GM21367 (cell line): ENCODE measurements at regions not wholly inside any gene's neighbourhood (a gene's known extent, or its start where the extent isn't known, plus 50 kb on each side); places are given as distances from the start of the nearest gene placed in this dataset.
"Not testable (repeated sequence)": the region's sequence is repeated elsewhere in the genome, so short reads cannot be mapped to it uniquely, and the experiment has no call there.

Source experiments
- ATAC-seq: cut with Tn5 transposase; IDR thresholded peaks from one replicate; pipeline ENCODE4 v1.9.1; 2021; ENCODE audit not compliant: unreplicated experiment

- ATAC-seq = not testable (repeated sequence)
Observed at GRCh38 chr3:48101301-48101650, 85.1 kb upstream of the MAP4 start.

DNA sequence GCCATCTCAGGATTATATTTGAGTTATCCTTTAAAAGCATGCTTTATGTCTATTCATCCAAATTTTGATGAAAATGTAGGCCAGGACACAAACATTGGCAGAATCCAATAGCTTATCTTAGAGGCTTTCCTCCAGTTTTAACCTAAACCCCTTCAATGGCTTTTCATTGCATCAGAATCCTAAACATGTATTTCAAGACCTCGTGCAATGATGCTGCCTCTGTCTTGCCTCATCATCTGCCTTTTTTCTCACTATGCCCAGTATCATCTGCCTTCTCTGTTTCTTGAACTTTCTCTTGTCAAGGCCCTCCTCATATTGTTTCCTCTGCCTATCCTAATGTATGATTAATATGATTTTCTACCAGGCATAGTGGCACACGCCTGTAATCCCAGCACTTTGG is 76.1 kb upstream of the MAP4 start:
- no peak for ATAC-seq

DNA sequence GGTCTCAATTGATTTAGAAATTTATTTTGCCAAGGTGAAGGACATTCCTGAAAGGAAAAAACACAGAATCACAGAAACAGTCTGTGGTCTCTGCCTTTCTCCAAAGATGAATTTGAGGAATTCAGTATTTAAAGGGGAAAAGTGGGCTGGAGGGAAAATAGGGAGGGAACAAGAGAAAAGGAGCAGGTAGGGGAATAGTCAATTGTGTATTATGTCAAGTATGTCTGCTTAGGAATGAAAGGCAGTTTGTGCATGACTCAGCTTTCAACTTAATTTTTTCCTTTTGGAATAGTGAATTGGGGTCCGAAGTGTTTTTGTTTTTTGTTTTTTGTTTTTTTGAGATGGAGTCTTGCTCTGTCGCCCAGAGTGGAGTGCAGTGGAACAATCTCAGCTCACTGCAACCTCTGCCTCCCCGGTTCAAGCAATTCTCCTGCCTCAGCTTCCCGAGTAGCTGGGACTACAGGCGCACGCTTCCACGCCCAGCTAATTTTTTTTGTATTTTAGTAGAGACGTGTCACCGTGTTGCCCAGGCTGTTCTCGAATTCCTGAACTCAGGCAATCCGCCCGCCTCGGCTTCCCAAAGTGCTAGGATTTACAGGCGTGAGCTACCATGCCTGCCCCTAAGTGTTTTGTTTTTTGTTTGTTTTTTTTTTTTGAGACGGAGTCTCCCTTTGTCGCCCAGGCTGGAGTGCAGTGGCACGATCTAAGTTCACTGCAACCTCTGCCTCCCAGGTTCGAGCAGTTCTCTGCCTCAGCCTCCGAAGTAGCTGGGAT is 74.1 kb upstream of the MAP4 start:
- ATAC-seq = no peak

DNA sequence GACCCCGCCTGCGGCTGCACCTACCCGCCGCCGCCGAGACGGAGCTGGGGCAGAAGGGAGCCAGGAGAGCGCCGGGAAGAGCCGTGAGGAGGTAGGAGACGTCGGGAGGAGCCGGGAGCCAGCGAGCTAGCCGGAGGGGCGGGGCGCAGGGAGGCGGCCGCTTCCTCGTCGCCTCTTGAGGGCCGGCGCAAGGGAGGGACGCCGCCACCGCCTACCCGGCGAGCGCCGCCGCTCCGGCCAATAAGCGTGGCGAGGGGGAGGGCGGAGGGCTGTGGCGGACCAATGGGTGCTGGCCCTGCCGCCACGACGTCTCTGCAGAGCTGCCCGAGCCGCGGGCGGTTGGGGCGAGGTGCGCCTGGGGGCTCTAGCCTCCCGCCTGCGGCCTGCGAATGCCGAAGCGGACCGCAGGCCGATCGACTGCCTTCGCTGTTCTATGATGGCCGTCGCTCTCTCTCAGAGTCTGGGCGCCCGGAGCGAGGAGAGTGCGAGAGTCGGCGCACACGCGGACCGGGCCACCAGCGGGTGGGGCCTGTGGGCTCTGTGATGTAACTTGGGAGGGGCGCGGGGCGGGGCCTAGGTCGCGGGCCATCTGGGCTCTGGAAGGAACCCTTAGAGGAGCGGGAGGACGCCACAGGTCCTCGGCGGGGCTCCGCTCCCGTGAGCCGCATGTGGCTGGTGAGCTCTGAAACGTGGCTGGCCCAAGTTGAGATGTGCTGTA is 72.7 kb upstream of the MAP4 start:
- peak; percentile 85 for ATAC-seq

DNA sequence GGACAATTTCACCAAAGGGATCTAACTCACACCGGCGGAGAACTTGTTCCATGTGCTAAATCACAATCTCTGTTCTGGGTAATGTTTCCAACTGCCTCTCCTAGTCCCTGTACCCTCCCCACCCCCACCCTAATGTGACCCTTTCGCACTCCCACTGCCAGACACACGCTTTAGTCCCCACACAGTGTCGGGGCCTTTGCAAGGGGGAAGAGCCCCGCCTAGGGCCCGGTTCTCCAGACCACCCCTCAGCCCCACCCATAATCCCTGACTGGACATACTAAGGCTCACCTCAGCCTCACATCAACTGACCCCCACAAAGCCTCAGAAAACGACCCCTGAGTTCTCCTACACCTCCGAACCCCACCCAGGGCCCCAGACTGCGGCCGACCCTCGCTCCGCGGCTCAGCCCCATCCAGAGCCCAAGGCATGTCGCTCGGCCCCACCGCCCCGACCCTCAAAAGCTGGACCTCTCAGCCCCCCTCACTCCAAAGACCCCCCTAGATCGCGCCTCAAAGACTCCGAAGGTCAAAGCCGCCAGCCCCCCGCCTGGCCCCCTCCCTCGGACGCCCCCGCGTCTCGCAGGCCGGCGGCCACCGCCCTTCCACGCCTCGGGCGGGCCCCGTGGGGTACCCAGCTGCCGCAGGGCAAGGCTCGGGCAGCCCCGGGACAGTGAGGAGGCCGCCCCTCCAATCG is 72.0 kb upstream of the MAP4 start:
- peak; percentile 19 for ATAC-seq

- ATAC-seq = no peak
Observed at GRCh38 chr3:48086705-48087104, 70.5 kb upstream of the MAP4 start.

DNA sequence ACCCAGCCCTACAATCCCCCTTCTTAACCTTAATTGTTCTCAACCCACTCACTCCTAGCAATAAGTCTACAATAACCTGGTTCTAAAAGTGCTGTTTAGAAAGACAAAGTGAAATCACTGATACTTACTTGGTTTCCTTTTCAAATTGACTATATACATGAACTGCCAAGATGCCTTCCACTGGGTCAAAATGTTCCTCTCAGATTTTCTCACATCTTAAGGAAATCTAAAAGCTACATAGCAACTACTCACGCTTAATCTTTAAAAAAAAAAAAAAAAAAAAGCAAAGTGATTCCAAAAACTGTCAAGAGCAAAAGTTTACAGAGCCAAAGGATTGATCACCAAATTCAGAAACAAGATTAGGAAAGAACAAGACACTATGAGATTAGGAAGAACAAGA is 68.7 kb upstream of the MAP4 start:
- ATAC-seq = no peak

GRCh38 chr3:48084170-48084569 is 68.0 kb upstream of the MAP4 start:
- no peak for ATAC-seq

- ATAC-seq = no peak
Observed at GRCh38 chr3:48082580-48083184, 66.5 kb upstream of the MAP4 start.

- ATAC-seq = no peak
Observed at GRCh38 chr3:48077815-48078214, 61.6 kb upstream of the MAP4 start.

DNA sequence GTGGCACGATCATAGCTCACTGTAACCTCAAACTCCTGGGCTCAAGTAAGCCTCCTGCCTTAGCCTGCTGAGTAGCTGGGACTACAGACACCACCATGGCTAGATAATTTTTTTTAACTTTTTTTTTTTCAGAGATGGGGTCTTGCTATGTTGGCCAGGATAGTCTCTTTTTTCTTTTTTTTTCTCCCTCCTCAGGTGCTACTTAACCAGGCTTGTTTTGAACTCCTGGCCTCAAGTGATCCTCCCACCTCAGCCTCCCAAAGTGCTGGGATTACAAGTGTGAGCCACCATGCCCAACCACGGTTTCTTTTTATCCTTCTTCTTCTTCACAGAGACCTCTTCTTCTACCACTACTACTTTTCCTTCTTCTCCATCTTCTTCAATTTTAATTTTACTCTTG is 53.8 kb upstream of the MAP4 start:
- ATAC-seq = no peak

DNA sequence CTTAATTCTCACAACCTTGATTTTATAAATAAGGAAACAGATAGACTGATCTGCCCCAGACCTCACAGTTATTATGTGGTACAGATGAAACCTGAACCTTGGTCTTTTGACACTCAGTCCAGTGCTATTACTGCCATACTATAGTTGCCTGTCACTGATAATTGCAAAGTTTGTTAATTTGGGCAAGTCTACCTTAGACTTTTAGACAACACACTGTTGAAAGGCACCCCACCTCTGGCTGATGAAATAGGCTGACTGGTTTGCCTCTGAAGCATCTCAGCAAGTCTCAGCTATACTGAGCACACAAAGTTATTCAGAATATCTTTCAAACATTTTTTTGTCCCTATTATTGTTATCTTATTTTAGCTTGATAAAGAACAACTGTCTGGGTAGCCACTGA is 53.1 kb upstream of the MAP4 start:
- no peak for ATAC-seq

DNA sequence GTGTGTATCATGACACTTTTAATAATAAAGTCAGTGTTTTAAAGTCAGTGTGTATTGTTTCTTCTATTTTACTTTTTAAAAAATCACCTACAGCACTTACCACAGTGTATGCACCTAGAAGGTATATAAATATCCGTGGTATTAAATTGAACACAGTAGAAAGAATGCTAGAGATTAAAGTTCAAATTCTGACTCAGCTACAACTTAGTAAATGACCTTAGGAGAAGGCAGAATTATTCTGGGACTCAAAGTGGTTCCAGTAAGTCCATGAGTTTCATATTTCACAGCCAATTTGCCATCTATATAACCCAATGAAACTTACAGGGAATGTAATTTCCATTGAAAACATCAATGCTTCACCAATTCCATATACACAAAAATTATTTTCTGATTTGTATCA is 52.7 kb upstream of the MAP4 start:
- ATAC-seq = no peak

GRCh38 chr3:48068320-48068719 is 52.1 kb upstream of the MAP4 start:
- not testable (repeated sequence) for ATAC-seq

- ATAC-seq = no peak
Observed at GRCh38 chr3:48067271-48067670, 51.1 kb upstream of the MAP4 start.
